ENCODE measurements at regions not wholly inside any gene's neighbourhood (a gene's known extent, or its start where the extent isn't known, plus 50 kb on each side); places are given as distances from the start of the nearest gene placed in this dataset.

DNA sequence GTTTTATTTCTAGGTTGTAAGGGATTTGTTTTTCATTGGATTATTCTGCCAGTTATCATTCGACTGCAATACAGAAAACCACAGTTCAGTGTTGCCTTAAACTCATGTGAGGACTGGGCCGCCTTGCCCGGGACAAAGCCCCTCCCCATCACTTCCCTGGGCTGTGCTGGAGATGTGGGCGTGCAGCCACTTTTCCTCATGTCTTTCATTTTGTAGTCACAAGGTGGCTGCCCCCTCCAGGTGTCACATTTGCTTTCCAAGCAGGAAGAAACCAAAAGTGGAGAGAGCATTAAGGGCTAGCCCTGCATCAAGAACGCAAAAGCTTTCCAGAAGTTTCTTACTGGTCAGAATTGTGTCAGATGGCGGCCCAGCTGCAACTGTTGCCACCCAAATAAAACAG, 492.5 kb upstream of the ID2 start:
- Histone ChIP-seq H3K36me3 (ENCODE audit: insufficient read depth, low read length) (no peaks in the 10 kb centered on the region), H3K4me3 (ENCODE audit: low read length) (no peak overlapping the region), H3K27me3 (ENCODE audit: insufficient read depth, low read length) (no peaks in the 10 kb centered on the region), H2AFZ (ENCODE audit: low read depth, low read length) (no peak overlapping the region), H3K4me1 (ENCODE audit: insufficient read depth, low read length) (peaks cover 28% of the 10 kb centered on the region), H3K9me3 (ENCODE audit: low read length) (no peaks in the 10 kb centered on the region)

DNA sequence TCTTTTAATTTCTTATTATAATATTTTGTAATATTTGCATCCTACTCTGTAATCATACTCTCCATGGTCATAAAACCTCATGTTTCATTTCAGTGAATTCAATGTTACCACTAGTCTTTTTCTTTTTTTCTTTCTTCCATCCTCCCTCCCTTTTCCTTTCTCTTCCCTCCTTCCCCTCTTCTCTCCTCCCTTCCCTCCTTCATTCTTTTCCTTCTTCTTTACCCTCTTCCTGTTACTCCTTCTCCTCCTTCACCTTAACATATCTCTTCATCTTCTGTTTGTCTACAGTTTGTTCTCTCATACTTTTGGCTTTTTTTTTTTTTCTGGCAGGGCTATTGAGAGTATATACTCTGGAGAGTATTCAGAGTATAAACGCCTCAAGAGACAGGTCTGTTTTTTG, 491.6 kb upstream of the ID2 start:
- Histone ChIP-seq H2AFZ (ENCODE audit: low read depth, low read length) (no peak overlapping the region), H3K27me3 (ENCODE audit: insufficient read depth, low read length) (no peaks in the 10 kb centered on the region), H3K4me1 (ENCODE audit: insufficient read depth, low read length) (peaks cover 28% of the 10 kb centered on the region), H3K4me3 (ENCODE audit: low read length) (no peak overlapping the region), H3K9me3 (ENCODE audit: low read length) (no peaks in the 10 kb centered on the region), H3K36me3 (ENCODE audit: insufficient read depth, low read length) (no peaks in the 10 kb centered on the region)

DNA sequence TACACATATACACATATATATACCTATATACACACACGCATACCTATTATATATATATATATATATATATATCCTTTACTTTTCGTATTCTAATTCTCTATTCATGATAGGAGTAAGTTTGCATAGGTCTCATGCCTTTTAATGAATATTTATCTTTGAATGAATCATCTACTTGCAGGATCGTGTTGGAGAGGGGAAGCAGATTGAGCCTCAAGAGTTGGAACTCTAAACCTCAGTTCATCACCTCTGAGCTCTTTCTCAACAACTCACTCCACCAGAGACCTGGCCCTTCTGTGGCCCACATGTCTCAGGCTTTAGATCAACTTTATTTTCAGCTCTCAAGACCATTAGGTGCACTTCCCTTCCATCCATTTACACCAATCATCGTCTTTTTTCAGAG, 490.4 kb upstream of the ID2 start:
- no peak overlapping the region for H3K4me3 ChIP-seq (ENCODE audit: low read length)
- peaks cover 28% of the 10 kb centered on the region for H3K4me1 ChIP-seq (ENCODE audit: insufficient read depth, low read length)
- no peaks in the 10 kb centered on the region for H3K36me3 ChIP-seq (ENCODE audit: insufficient read depth, low read length)
- no peaks in the 10 kb centered on the region for H3K27me3 ChIP-seq (ENCODE audit: insufficient read depth, low read length)
- no peaks in the 10 kb centered on the region for H3K9me3 ChIP-seq (ENCODE audit: low read length)
- no peak overlapping the region for H2AFZ ChIP-seq (ENCODE audit: low read depth, low read length)

DNA sequence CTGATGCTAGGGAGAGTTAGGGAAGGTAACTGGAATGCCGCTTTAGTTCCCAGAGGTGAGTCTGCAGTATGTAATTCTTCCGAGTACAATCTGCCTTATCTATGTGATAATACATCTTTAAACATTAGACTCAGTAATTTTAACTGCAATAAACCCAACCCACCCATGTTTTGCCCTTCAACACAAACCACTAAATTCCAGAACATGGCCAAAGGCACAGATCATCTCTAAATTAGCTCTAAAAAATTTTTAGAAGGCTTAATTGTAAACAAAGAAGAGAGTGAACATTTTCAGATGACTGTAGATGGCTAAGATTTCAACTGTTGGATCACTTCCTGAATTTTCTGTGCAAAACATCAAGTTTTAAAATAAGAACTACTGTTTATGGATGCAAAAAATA, 488.7 kb upstream of the ID2 start:
- H3K9me3 ChIP-seq (ENCODE audit: low read length): no peaks in the 10 kb centered on the region
- no peaks in the 10 kb centered on the region for H3K36me3 ChIP-seq (ENCODE audit: insufficient read depth, low read length)
- no peak overlapping the region for H3K4me3 ChIP-seq (ENCODE audit: low read length)
- no peak overlapping the region for H2AFZ ChIP-seq (ENCODE audit: low read depth, low read length)
- peaks cover 28% of the 10 kb centered on the region for H3K4me1 ChIP-seq (ENCODE audit: insufficient read depth, low read length)
- no peaks in the 10 kb centered on the region for H3K27me3 ChIP-seq (ENCODE audit: insufficient read depth, low read length)

DNA sequence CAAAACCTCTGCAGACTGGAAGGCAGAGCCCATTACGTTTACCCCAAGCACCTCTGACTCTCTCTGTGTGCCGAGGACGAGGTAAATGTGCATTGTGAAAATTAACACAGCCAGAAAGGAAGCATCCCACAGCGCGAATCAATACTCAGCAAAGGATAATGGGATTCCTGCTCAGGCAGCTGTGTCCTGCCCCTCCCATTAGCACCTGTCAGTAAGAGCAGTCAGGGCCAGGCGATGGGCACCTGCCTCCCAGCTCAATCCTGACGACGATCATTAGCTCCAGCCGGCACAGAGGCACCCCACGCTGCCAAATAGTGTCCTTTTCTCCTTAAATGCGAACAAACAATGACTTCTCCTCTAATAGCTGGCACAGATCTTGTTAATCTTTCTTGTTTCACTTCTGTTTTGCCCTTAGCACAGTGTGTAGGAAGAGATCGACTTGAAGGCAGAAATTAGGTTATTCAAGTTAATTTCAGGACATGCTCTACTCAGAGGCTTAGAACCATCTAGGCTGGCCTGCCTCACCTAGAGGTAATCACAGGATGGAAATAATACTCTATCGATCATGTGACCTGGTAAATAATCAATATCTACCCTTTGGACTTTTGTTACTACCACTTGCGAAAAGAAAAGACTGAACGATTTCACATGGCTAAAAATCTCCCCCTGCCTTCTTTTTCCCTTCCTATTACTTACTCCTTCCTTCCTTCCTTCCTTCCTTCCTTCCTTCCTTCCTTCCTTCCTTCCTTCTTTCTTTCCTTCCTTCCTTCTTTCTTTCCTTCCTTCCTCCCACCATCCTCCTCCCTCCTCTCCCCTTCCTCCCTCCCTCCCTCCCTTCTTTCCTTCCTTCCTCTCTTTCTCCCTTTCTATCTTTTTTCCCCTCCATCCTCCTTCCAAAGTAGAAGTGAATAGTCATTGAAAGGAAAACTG, 487.9 kb upstream of the ID2 start:
- no peaks in the 10 kb centered on the region for H3K27me3 ChIP-seq (ENCODE audit: insufficient read depth, low read length)
- no peaks in the 10 kb centered on the region for H3K9me3 ChIP-seq (ENCODE audit: low read length)
- H3K4me1 ChIP-seq (ENCODE audit: insufficient read depth, low read length): peaks cover 28% of the 10 kb centered on the region
- H2AFZ ChIP-seq (ENCODE audit: low read depth, low read length): no peak overlapping the region
- no peaks in the 10 kb centered on the region for H3K36me3 ChIP-seq (ENCODE audit: insufficient read depth, low read length)
- no peak overlapping the region for H3K4me3 ChIP-seq (ENCODE audit: low read length)

DNA sequence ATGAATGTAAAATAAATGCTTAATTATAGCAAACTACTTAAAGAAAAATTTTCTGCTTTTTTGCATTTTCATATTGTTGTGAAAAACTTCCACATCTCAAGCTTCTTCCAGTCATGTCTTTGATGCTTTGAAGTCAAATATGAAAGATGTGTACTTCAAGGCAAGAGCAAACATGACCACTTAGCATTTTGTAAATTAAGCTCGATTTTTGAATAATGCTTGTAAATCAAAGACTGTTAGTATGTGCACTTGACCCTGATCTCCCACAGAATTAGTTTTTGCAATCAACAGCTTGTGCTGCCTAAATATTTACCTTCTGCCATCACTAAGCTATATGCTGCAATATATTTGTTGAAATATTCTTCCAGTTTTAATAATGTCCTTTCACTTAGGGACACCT, 486.1 kb upstream of the ID2 start:
- no peak overlapping the region for H3K4me3 ChIP-seq (ENCODE audit: low read length)
- no peak overlapping the region for H2AFZ ChIP-seq (ENCODE audit: low read depth, low read length)
- no peaks in the 10 kb centered on the region for H3K9me3 ChIP-seq (ENCODE audit: low read length)
- peaks cover 28% of the 10 kb centered on the region for H3K4me1 ChIP-seq (ENCODE audit: insufficient read depth, low read length)
- no peaks in the 10 kb centered on the region for H3K27me3 ChIP-seq (ENCODE audit: insufficient read depth, low read length)
- H3K36me3 ChIP-seq (ENCODE audit: insufficient read depth, low read length): no peaks in the 10 kb centered on the region

DNA sequence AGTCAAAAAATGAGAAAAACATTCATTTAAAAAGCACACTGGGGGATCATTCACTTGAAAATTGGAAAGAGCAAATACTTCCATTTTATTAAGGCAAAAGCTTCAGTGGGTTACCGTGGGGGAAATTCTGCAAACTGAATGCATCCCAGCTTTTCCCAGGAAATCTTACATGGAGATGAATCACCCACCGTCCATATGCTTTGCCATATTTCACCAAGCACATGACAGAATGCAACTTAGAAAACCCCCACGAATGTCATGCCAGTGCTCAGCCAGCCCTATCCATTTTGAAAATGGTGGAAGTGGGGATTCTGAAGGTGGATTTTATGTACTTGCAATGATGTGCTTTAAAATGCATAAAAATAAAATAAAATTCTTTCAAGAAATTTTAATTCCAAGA, 485.5 kb upstream of the ID2 start:
- Histone ChIP-seq H3K9me3 (ENCODE audit: low read length) (no peaks in the 10 kb centered on the region), H3K36me3 (ENCODE audit: insufficient read depth, low read length) (no peaks in the 10 kb centered on the region), H3K27me3 (ENCODE audit: insufficient read depth, low read length) (no peaks in the 10 kb centered on the region), H2AFZ (ENCODE audit: low read depth, low read length) (no peak overlapping the region), H3K4me3 (ENCODE audit: low read length) (no peak overlapping the region), H3K4me1 (ENCODE audit: insufficient read depth, low read length) (peaks cover 28% of the 10 kb centered on the region)

DNA sequence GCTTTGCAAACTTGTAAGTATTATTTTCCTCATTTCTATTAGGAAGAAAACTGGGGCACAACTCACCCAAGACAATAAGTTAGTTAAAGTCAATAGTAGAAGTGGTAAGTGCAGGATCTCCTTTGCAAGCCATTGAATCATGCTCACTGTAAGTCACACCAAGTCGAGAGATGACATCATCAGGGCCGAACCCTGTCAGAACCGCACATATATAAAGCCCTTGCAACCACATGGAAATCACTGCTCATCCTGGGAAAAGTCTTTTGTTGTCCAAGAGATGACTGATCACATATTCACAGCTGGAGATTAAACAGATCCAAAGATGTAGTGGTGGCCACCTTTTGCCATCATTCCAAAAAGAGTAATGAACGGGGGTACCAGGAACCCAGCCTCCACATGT, 484.8 kb upstream of the ID2 start:
- no peaks in the 10 kb centered on the region for H3K36me3 ChIP-seq (ENCODE audit: insufficient read depth, low read length)
- H3K9me3 ChIP-seq (ENCODE audit: low read length): no peaks in the 10 kb centered on the region
- no peak overlapping the region for H2AFZ ChIP-seq (ENCODE audit: low read depth, low read length)
- H3K4me3 ChIP-seq (ENCODE audit: low read length): no peak overlapping the region
- peaks cover 21% of the 10 kb centered on the region for H3K4me1 ChIP-seq (ENCODE audit: insufficient read depth, low read length)
- no peaks in the 10 kb centered on the region for H3K27me3 ChIP-seq (ENCODE audit: insufficient read depth, low read length)

DNA sequence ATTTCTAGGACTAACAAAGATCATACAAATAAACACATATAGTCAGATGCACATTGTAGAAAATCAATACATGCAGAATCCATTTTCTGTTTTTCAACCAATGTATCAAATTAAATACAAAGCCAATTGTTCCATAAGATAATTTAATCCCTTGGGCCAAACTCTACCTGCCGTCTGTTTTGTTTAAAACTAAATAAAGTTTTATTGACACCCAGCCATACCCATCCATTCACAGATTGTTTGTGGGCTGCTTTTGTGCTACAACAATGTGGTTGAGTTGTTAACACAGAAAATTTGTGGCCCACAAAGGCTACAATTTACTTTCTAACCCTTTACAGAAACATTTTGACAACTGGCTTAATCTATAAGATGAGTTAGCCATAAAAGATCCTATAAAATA, 484.0 kb upstream of the ID2 start:
- H3K4me3 ChIP-seq (ENCODE audit: low read length): no peak overlapping the region
- peaks cover 14% of the 10 kb centered on the region for H3K4me1 ChIP-seq (ENCODE audit: insufficient read depth, low read length)
- no peaks in the 10 kb centered on the region for H3K27me3 ChIP-seq (ENCODE audit: insufficient read depth, low read length)
- no peak overlapping the region for H2AFZ ChIP-seq (ENCODE audit: low read depth, low read length)
- no peaks in the 10 kb centered on the region for H3K36me3 ChIP-seq (ENCODE audit: insufficient read depth, low read length)
- no peaks in the 10 kb centered on the region for H3K9me3 ChIP-seq (ENCODE audit: low read length)

DNA sequence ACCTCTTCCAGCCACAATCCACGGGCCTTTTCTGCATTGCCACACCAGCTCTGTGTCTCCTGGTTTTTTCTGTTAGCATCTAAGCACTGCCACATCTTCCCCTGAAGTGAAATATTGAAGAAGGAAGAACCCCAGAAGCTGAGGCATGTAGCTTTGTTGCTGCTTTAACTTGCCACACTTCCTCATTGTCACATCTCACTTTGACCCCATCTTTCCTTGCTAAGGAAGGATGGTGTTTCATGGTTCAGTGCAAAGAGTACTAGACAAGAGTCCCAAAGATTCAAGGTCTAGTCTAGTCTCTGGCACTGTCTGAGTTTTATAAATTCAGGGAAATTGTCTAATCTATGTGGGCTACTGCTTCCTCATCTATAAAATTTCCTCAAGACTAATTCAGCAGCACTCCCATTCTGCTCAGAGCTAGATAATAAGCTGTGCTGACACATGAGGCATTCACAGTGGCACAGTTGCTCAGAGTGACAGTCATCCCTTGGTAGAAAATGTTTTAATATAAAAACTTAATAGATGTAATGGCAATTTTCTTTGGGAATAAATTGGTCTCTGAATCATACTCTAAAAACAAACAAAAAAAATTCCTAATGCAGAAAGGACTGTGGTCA, 483.0 kb upstream of the ID2 start:
- Histone ChIP-seq H3K27me3 (ENCODE audit: insufficient read depth, low read length) (no peaks in the 10 kb centered on the region), H3K4me3 (ENCODE audit: low read length) (no peak overlapping the region), H2AFZ (ENCODE audit: low read depth, low read length) (no peak overlapping the region), H3K9me3 (ENCODE audit: low read length) (no peaks in the 10 kb centered on the region), H3K4me1 (ENCODE audit: insufficient read depth, low read length) (peaks cover 3% of the 10 kb centered on the region), H3K36me3 (ENCODE audit: insufficient read depth, low read length) (no peaks in the 10 kb centered on the region)

DNA sequence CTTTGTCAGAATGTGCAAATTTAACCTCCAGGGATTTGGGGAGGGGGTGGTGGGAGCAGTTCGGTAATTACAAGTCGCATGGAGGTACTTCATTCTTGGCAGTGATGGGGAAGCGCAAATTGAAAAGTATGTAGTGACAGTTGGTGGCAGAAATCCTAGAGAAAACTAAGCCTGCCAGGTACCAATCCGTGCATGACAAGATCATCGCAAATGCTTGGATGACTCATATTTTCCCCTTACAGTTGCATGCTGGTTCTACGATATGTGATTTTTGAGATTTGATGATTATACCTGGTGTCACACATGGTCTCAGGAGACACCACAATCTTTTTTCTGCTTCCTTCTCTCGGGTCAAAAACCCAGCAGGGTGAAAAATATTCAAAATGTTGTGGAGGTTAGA, 479.7 kb upstream of the ID2 start:
- H3K9me3 ChIP-seq (ENCODE audit: low read length): no peaks in the 10 kb centered on the region
- no peak overlapping the region for H2AFZ ChIP-seq (ENCODE audit: low read depth, low read length)
- no peaks in the 10 kb centered on the region for H3K4me1 ChIP-seq (ENCODE audit: insufficient read depth, low read length)
- no peak overlapping the region for H3K4me3 ChIP-seq (ENCODE audit: low read length)
- H3K36me3 ChIP-seq (ENCODE audit: insufficient read depth, low read length): no peaks in the 10 kb centered on the region
- no peaks in the 10 kb centered on the region for H3K27me3 ChIP-seq (ENCODE audit: insufficient read depth, low read length)

DNA sequence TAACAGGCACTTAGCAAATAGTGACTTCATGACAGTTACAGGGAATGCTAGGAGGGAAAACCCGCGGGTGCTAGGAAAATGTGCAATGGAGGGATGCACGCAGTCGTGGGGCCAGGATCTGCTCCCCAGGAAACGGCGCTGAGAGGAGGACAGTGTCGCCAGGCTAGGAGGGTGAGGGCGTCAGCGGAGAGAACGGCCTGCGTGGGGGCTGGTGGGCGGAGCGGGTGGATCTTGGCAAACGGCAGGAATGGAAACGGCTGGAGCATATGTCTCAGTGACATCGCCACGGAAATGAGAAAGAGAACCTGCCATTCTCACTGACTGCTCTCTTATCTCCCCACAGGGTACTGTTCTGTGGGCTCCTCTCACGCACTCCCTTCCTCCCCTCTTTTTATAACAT, 478.5 kb upstream of the ID2 start:
- H3K36me3 ChIP-seq (ENCODE audit: insufficient read depth, low read length): no peaks in the 10 kb centered on the region
- no peak overlapping the region for H2AFZ ChIP-seq (ENCODE audit: low read depth, low read length)
- H3K4me1 ChIP-seq (ENCODE audit: insufficient read depth, low read length): no peaks in the 10 kb centered on the region
- H3K9me3 ChIP-seq (ENCODE audit: low read length): no peaks in the 10 kb centered on the region
- no peaks in the 10 kb centered on the region for H3K27me3 ChIP-seq (ENCODE audit: insufficient read depth, low read length)
- H3K4me3 ChIP-seq (ENCODE audit: low read length): no peak overlapping the region

DNA sequence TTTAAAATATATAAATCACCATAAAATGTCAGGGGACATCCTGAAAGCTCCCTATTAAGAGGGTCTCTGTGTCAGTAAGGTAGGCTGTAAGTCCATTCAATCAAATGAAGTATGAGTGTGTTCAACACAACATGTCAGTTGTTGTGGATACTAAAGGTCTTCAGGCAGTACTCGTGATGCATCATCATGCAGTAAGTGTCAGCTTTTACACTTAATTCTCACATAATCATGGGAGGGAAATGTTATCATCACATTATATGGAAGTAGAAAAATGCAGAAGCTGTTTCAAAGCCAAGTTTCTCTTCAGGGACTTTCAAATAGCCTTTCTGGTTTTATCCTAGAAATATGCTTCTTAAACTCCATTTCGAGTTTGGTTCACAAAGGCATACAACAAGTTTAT, 477.1 kb upstream of the ID2 start:
- no peaks in the 10 kb centered on the region for H3K4me1 ChIP-seq (ENCODE audit: insufficient read depth, low read length)
- H3K4me3 ChIP-seq (ENCODE audit: low read length): no peak overlapping the region
- H2AFZ ChIP-seq (ENCODE audit: low read depth, low read length): no peak overlapping the region
- no peaks in the 10 kb centered on the region for H3K36me3 ChIP-seq (ENCODE audit: insufficient read depth, low read length)
- no peaks in the 10 kb centered on the region for H3K9me3 ChIP-seq (ENCODE audit: low read length)
- H3K27me3 ChIP-seq (ENCODE audit: insufficient read depth, low read length): no peaks in the 10 kb centered on the region

Data from neuron (in vitro differentiated cells).